CD4-positive, alpha-beta T cell treated with Interleukin-6 for 4 hours (primary cell): ENCODE measurements at regions not wholly inside any gene's neighbourhood (a gene's known extent, or its start where the extent isn't known, plus 50 kb on each side); places are given as distances from the start of the nearest gene placed in this dataset.

Source experiments
- DNase-seq: peaks from one replicate; pipeline ENCODE4 v3.0.0-alpha.2; 2020; ENCODE audit warnings: mixed read lengths

GRCh38 chr2:239776436-239777005 is 248.6 kb downstream of the NDUFA10 start:
- DNase-seq: no peak

GRCh38 chr2:239775623-239776435 is 249.3 kb downstream of the NDUFA10 start:
- DNase-seq: no peak

DNA sequence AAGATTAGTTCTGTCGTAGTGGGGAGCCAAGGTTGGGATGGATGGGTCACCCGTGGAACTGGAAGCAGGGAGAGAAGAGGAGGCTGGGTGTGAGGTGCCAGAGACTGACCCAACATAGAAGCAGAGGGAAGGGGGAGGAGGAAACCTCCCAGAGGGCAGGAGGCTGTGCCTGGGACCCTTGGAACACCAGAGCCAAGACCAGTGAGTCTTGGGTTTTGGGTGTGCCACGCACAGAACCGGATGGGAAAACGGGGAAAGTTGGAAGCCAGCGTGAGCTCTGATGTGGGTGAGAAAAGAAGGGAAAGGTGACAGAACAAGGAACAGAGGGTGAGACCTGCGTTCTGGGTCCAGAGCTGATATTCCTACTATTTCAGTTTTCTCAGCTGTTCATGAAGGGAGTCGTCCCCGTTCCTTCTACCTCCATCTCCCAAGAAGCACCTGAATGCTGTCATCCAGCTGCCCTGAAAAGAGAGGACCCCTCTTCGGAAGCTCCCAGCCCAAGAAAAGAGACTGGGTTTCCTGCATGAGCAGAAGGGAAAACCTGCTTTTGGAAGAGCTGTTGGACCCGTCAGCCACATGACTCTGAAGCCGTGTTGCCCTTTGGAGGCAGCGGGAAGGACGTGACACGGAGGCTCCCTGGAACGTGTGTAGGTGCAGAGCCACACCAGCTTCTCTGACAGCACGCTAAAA is 250.1 kb downstream of the NDUFA10 start:
- DNase-seq: no peak

DNA sequence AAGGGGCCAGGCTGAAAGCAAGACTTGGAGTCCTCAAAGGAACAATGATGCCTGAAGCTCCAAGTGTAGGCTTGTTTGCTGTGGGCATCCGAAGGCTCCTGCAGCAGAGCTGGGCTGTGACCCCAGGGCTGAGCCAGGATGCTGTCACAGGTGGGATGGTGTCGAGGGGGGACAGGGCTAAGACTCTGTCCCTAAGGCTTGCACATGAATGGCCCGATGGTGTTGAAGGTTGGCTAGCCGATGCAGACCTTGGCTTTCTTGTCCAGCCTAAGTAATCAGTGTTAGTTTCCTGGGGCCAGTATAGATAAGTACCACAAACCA is 251.0 kb downstream of the NDUFA10 start:
- DNase-seq: no peak

DNA sequence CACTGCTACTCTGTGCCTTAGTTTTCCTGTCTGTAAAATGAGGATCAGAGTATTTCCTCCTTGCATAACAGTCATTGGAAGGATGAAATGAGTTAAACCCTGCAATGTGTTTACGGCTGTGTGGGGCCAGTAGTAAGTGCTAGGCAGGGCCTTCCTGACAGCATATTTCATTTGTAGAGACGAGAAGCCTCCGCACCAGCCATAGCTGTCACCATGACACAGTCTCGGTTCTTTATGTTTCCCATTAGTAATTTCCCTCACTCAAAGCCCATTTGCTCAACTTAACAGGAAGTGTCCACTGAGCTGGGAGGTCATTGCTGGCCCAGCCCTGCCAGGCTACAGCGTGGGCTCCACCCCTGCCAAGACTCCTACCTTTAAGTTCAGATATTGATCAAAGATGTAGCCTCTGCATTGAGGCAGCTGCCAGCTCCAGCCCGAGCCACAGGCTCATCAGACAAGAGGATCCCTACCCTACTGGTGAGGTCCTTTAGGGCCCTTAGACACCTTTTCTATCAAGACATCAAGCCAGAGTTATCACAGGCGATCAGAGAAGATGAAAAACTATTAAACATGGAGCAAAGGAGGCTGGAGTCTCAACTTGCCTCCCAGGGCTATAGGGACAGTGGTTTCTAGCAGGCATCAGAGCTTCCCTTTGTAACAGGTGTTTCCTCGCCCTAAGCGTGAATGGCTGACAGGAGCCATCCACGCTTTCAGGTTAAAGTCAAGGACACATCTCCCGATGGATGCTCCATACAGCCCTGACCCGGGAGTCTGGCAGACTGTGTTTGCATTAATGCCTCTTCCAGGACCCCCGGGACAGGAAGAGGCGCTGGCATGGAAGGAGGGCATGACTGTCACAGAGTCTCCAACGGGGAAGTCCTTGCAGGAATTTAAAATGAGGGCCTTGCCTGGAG is 251.7 kb downstream of the NDUFA10 start:
- no peak for DNase-seq

DNA sequence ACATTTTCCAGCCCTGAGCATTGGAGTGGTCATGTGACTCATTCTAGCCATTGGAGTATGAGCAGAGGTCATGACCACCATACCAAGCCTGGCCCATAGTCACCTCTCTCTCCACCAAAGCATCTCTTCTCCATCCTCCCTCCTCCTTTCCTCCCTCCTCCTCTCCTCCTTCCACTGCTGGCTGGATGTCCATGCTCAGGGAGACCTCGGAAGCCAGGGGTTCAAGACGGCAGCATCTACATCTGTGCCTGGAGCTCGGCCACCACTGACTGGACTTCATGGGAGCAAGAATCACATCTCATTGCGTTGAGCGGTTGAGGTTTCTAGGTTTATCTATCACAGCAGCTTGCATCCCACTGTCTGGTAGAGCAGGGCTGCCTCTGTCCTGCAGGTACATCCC is 252.4 kb downstream of the NDUFA10 start:
- DNase-seq: no peak

DNA sequence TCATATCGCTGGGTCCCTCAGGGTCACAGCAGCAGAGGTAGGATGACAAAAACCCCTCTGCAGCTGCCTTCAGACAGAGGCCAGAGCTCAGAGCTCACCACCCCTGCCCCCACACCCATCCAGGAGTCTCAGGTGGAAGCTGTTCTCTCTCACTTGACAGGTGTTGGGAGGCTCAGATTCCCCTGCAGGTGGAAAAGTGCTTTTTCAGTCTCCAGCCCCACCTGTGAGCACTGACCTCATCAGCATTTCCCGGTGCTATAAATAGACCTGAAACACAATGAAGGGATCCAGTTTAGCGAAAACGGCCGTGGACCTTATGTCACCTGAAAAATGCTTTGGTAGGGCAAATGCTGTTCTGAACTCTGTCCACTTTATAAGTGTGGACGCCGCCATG is 254.9 kb downstream of the NDUFA10 start:
- DNase-seq: no peak

- no peak for DNase-seq
These were observed 255.4 kb downstream of the NDUFA10 start for GRCh38 chr2:239769554-239770245.

DNA sequence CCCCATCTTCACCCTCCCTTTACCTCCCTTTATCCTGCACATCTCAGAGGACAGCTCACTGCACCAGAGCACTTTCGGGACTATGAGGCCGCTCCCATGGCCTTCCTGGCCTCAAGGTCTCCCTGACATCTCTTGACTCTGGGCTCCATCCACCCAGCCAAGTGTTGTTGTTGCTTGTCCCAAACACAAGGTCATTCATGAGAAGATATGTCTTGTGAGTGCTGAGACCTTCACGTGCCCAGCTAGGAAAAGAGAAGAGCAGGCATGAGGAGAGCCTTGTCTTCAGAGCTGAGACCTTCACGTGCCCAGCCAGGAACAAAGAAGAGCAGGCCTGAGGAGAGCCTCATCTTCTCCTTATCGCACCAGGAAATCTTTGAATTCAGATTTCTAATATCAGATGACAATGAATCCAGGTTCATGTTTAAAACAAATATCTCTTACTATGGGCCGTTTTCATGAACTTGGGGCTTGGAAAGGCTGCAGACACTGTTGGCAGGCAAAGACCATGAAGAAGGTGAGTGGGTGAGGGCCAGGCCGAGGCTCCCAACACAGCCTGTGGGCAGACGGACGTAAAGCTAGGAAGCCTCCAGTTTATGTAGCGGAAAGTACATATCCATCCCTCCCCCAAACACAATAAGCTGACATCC is 256.1 kb downstream of the NDUFA10 start:
- no peak for DNase-seq

- DNase-seq: no peak
These were observed 256.9 kb downstream of the NDUFA10 start for GRCh38 chr2:239768031-239768790.

- DNase-seq: no peak
These were observed 257.9 kb downstream of the NDUFA10 start for GRCh38 chr2:239767021-239767905.

GRCh38 chr2:239765911-239766310 is 259.2 kb downstream of the NDUFA10 start:
- no peak for DNase-seq

DNA sequence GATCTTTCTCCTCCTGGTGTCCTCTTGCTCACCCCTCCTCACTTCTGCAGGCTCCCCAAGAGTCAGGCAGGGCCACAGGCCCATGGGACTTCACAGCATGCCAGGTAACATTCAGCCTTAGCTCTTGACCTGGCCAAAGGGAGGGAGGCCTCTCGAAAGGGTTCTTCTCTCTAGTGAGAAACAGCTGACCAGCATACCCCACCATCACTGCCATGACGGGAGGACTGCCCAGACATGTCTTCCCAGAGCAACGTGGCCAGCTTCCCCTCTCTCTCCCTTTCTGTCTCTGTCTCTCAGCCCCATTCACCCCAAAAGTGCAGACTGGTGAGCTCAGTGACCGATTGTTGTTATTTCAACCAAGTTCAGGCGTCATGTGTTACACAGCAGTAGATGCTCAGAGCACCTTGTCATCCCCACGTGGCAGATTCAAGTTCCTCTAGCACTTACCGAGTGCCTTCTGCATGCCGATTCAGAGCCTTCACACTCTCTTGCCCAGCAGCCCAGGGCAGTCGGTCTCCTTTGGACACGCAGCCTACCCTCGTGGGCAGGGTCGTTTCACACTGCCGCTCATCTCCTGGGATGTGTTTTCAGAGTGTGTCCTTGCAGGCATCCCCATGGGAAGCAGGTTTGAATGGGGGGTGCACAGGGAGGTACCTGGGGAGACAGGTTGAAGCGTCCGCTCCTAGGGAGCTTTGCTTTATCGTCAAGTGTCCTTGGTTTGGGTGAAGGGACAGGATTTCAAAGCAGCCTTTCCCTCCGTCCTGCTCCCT is 259.9 kb downstream of the NDUFA10 start:
- no peak for DNase-seq

- no peak for DNase-seq
These were observed 261.6 kb downstream of the NDUFA10 start for GRCh38 chr2:239763433-239764097.

- no peak for DNase-seq
These were observed 262.4 kb downstream of the NDUFA10 start for GRCh38 chr2:239762655-239763269.

DNA sequence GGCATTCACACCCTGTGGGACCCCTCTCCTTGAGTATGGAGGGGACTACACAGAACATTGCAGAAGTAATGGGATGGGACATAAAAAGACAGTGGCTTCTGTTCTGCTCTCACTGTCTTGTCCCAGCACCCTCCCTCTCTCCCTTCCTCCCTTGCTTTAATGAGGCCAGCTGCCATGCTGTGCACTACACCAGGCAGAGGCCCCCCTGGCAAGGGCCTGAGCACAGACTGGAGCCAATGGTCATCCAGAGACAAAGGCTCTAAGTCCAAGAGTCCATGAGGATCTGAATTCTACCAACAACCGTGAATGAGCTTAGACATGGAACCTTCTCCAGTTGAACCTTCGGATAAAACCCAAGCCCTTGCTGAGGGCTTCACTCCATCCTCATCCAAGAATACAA is 263.0 kb downstream of the NDUFA10 start:
- no peak for DNase-seq

GRCh38 chr2:239760596-239760995 is 264.5 kb downstream of the NDUFA10 start:
- DNase-seq: no peak

DNA sequence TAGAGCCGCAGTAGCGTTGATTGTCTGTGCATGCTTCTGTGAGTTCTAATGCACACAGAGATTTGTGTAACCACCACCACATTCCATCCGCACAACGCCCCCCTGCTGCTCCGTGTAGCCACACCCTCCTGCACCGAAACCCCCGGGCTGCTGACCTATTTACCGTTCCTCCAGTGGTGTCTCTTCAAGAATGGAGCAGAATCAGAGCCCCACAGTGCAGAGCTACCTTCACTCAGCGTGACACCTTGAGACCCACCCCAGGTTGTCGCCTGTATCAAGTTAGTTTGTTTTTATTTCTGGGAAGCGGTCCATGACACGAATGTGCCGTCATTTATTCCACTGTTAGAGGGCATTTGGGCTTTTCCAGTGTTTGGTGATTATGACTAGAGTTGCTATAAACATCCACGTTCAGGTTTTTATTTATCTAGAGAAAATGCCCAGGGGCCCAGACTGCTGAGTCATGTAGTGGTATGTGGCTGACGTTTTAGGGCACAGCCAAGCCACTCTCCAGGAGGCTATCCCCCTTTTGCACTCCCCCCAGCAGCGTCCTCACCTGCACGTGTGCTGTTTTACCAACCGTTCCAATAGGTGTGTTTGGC is 266.8 kb downstream of the NDUFA10 start:
- DNase-seq: no peak
